NCI-H128 (cell line): ENCODE measurements at regions not wholly inside any gene's neighbourhood (a gene's known extent, or its start where the extent isn't known, plus 50 kb on each side); places are given as distances from the start of the nearest gene placed in this dataset.

Source experiments
- DNase-seq: peaks from one replicate; lab custom pipeline; 2025; ENCODE audit not compliant: unreplicated experiment; lab: John Stamatoyannopoulos, UW

- no peak for DNase-seq
Measured at GRCh38 chr13:76226941-76227340, 590.8 kb downstream of the LMO7 start.

- DNase-seq: no peak
Measured at GRCh38 chr13:76225815-76226489, 589.8 kb downstream of the LMO7 start.

DNA sequence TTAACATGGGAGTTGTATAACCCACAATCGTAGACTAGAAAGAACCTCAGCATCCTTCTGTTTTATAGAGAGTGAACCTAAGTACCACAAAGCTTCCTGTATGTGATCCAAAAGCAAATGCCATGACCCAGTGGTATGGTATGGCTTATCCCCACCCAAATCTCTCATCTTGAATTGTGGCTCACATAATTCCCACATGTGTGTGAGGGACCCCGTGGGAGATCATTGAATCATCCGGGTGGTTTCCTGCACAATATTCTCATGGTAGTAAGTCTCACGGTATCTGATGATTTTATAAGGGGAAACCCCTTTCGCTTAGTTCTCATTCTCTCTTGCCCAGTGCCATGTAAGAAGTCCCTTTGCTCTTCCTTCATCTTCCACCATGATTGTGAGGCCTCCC is 587.9 kb downstream of the LMO7 start:
- DNase-seq: no peak

GRCh38 chr13:76223565-76223964 is 587.4 kb downstream of the LMO7 start:
- DNase-seq: no peak

DNA sequence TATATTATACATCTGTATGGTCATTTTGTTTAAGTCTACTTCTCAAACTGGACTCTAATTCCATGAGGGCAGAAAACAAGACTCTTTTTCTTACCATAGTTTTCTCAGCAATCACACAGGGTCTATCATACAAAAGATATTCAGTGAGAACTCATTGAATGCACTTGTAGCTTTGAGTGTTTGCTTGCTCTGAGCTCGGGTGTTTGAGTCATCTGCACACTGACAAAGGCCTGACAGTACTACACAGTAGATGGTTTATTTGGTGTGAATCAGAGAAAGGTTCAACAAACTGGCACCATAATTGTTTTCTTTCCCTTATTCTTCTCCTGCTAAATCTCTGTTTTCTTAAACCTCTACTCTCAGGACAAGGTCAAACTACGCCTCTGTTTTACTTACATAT is 586.4 kb downstream of the LMO7 start:
- DNase-seq: no peak

- no peak for DNase-seq
Measured at GRCh38 chr13:76216729-76217128, 580.6 kb downstream of the LMO7 start.

- DNase-seq: no peak
Measured at GRCh38 chr13:76214001-76214400, 577.9 kb downstream of the LMO7 start.

DNA sequence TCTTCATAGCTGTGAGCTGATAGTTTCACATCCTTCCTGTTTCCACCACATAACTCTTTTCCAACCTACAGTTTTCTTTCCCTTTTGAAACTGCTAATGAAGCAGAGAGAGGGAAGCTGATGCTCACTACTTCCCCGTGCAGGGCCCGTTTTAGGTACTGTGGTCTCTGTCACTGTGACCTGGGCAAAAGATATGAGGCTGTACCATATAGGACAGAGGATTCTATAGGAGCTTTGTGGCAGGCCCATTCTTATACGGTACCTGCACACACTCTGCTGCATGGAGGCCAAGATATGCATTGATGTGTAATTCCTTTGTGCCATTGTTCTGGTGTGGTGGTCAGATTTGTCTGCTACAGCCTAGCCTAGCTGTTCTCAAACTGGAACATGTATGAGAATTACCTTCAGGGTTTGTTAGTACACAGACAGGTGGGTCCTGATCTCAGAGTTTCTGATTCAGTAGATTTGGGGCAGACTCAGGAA is 577.3 kb downstream of the LMO7 start:
- no peak for DNase-seq

DNA sequence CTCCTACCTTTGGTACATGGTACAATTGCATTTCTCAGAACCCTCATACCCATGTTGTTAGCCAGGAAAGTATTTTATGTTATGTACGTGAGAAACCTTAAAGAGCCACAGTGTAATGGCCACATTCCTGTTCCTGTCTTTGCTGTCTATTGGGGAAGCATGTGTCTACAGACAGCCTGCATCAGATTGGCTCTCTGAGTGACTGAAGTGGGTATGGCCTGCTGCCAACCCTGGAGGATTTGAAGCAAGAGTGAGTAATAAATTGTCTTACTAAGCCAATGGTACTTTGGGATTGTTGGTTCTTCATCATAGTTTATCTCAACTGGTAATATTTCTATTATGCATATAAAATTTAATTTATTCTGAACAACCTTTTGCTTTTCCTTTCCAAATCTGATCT is 574.1 kb downstream of the LMO7 start:
- no peak for DNase-seq

GRCh38 chr13:76198568-76199163 is 562.5 kb downstream of the LMO7 start:
- no peak for DNase-seq

DNA sequence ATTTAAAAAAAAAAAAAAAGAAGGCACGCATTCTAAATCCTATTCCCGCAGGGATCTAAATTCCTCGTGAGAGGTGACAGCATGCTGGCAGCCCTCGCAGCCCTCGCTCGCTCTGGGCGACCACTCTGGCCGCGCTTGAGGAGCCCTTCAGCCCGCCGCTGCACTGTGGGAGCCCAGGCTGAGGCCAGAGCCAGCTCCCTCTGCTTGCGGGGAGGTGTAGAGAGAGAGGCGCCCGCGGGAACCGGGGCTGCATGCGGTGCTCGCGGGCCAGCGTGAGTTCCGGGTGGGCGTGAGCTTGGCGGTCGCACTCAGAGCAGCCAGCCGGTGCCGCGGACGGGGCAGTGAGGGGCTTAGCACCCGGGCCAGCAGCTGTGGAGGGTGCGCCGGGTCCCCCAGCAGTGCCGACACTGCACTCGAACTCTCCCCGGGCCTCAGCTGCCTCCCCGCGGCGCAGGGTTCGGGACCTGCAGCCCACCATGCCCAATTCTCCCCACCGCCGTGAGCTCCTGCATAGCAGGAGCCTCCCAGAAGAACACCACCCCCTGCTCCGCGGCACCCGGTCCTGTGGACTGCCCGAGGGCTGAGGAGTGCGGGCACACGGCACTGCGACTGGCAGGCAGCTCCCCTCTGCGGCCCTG is 553.9 kb downstream of the LMO7 start:
- no peak for DNase-seq

- DNase-seq: no peak
Measured at GRCh38 chr13:76175961-76176725, 540.0 kb downstream of the LMO7 start.

- DNase-seq: no peak
Measured at GRCh38 chr13:76168661-76169060, 532.5 kb downstream of the LMO7 start.

DNA sequence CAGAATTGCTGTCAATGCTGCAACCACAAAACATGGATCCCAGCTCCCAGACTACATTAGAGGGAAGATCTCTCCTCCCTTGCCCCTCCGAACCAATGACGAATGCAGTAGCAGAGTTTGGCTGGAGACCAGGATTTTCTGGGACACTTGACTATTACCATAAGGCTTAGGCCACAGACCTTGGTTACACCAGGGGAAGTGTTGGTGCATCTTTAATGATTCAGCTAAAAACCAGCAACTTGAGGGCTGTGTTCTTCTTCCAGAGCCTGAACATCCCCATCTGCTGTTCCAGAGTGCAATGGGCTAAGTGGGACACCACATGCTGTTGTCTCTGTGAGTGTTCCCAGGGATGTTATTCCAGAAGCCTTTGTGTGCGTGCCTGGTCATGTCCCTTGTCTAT is 528.2 kb downstream of the LMO7 start:
- DNase-seq: no peak

GRCh38 chr13:76163761-76164160 is 527.6 kb downstream of the LMO7 start:
- no peak for DNase-seq

DNA sequence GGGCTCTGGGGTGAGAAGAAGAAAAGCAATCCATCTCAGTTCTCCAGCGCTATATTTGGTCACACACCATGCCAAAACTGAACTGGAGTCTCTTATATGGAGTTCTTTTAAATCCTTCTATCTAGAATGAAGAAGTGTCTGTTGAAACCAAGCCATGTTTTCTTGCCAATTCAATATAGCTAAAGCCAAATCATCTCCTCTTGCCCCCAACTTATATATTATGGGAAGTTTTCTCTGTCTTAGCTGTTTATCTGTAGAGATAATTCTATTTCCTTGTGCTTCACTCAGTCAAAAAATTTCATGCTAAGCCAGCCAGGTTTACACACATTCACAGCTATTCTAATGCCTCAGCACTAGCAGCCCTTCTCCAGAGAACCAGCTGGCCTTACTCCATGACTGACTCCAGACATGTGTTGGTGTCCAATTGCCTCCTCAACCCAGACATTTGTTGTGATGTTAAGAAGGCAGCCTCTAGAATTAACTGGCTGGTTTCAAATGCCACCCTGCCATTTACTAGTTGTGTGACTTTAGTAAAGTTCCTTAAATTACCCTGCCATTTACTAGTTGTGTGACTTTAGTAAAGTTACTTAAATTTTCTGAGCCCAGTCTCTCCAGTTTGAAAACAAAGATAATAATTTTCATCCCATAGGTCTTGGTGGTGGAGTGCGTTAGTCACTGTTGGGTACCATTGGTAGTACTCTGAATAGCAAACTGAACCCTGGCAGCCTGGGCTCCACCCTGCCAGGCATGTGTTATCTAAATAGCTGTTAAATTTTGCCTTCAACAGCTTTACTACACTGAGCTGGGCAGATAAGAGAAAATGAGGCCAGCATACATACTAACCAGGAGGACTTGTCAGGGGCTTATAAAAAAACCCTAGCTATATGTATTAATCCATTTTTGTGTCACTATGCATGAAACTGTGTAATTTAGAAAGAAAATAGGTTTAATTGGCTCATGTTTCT is 525.1 kb downstream of the LMO7 start:
- DNase-seq: no peak

- no peak for DNase-seq
Measured at GRCh38 chr13:76160506-76160905, 524.4 kb downstream of the LMO7 start.

- DNase-seq: no peak
Measured at GRCh38 chr13:76157926-76158325, 521.8 kb downstream of the LMO7 start.

DNA sequence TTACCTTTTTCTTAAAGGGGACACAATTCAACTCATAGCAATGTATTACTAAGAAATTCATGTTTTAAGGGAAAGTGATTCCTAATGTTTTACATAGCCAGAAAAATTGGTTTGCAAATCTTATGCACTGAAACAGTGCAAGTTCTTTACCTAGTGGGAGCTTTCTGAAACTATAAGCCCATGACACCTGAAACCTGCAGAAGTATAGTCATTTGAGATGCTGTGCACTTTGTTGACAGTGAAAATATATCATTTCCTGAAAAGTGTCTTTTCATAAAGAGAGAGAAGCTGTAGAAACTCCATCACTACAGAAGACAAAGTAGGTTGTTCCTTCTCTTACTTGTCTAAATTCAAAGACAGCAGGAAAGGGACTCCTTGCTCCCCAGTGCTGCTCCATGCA is 517.1 kb downstream of the LMO7 start:
- no peak for DNase-seq

GRCh38 chr13:76148926-76149325 is 512.8 kb downstream of the LMO7 start:
- no peak for DNase-seq

DNA sequence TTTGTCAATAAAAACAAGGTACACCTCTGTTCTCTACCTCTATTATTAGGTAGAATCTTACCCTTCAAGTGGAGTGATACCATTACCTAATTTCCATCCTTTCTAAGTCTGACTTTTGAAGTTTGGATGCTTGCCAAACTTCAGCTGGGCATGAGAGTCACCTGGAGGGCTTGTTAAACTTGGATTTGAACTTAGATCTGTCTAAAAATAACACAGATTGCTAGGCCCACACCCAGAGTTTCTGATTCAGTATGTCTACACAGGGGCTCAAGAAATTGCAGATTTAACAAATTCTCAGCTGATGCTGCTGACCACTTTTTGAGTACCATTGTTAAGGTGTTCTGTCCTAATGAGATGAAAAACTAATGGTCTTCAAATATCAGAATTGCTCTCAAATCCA is 512.2 kb downstream of the LMO7 start:
- DNase-seq: peak; percentile 27
